CD4-positive, alpha-beta T cell (primary cell): ENCODE measurements at regions not wholly inside any gene's neighbourhood (a gene's known extent, or its start where the extent isn't known, plus 50 kb on each side); places are given as distances from the start of the nearest gene placed in this dataset.

Experiments used
- ATAC-seq: fragments of 200-7000 bp; cut with Tn5 transposase; one replicate; pipeline ENCODE4 v1.10.0; 2022; ENCODE audit warnings: mild to moderate bottlenecking; ENCODE audit not compliant: poor library complexity
- CTCF ChIA-PET: fragments of 350-600 bp; sonication (Branson Sonifier 250); formaldehyde crosslinking; loops from one replicate; lab custom pipeline; 2021; ENCODE audit warnings: antibody characterized with exemption, inconsistent platforms; lab: Charles Lee
- POLR2A ChIA-PET: fragments of 350-600 bp; sonication (Branson Sonifier 250); formaldehyde crosslinking; loops from one replicate; lab custom pipeline; 2021; ENCODE audit warnings: antibody characterized with exemption, inconsistent platforms; lab: Charles Lee
- DNase-seq, 14 experiments: peaks; one replicate each; pipeline ENCODE4 v3.0.0-alpha.2; 2013 to 2020; ENCODE audit warnings: mixed read lengths in 2 of 14
- H3K27ac ChIP-seq, 2 donors: one replicate each; pipeline versions ENCODE4 v1.5.1 to v1.7.0; 2013; ENCODE audit warnings: low read length in 2 of 2, low read depth in 1 of 2, mild to moderate bottlenecking in 1 of 2
- H3K27me3 ChIP-seq, 2 experiments: 1 replicate in 1 of 2; 2 replicates in 1 of 2; pipeline versions ENCODE4 v1.6.1 to v1.7.0; 2013; ENCODE audit warnings: low read length in 2 of 2, control low read depth in 1 of 2, mild to moderate bottlenecking in 1 of 2, moderate library complexity in 1 of 2; ENCODE audit not compliant: insufficient read depth in 2 of 2, control insufficient read depth in 1 of 2
- H3K36me3 ChIP-seq: one replicate; pipeline ENCODE4 v1.6.1; 2013; ENCODE audit warnings: low read length, control low read depth; ENCODE audit not compliant: insufficient read depth
- H3K4me1 ChIP-seq: one replicate; pipeline ENCODE4 v1.6.1; 2013; ENCODE audit warnings: low read length, control low read depth; ENCODE audit not compliant: insufficient read depth
- H3K4me3 ChIP-seq: one replicate; pipeline ENCODE4 v1.5.1; 2013; ENCODE audit warnings: mild to moderate bottlenecking, low read length, moderate library complexity
- H3K9me3 ChIP-seq, 2 experiments: 1 replicate in 1 of 2; 2 replicates in 1 of 2; pipeline versions ENCODE4 v1.6.1 to v1.7.0; 2013; ENCODE audit warnings: low read length in 2 of 2, mild to moderate bottlenecking in 2 of 2, control low read depth in 1 of 2, moderate library complexity in 1 of 2; ENCODE audit not compliant: control insufficient read depth in 1 of 2, insufficient read depth in 1 of 2
- H3K27ac Mint-ChIP-seq: one replicate; pipeline ENCODE4 v1.8.0; 2020; ENCODE audit warnings: mixed read lengths
- H3K27me3 Mint-ChIP-seq: one replicate; pipeline ENCODE4 v1.8.0; 2021; ENCODE audit warnings: mixed read lengths
- H3K36me3 Mint-ChIP-seq: one replicate; pipeline ENCODE4 v1.8.0; 2021; ENCODE audit warnings: low read depth, mixed read lengths
- H3K4me1 Mint-ChIP-seq: one replicate; pipeline ENCODE4 v1.8.0; 2021; ENCODE audit warnings: low read depth, mixed read lengths
- H3K4me3 Mint-ChIP-seq: one replicate; pipeline ENCODE4 v1.8.0; 2020; ENCODE audit warnings: mild to moderate bottlenecking, mixed read lengths
- H3K9me3 Mint-ChIP-seq: one replicate; pipeline ENCODE4 v1.8.0; 2020; ENCODE audit warnings: mixed read lengths
- intact Hi-C, 2 experiments: fragments of 100-400 bp; cut with DNase I in 1 of 2; cut with micrococcal nuclease in 1 of 2; formaldehyde crosslinking; loops; one replicate each; pipeline versions ENCODE4 v1.15.1 to v1.9.0; 2023 to 2025; cut with DNase I, micrococcal nuclease
- TF ChIP-seq, protein P1 (sequence below): fragments of 200-600 bp; IDR thresholded peaks from one replicate; pipeline ENCODE4 v1.8.0; 2022; ENCODE audit warnings: antibody characterized with exemption, mild to moderate bottlenecking

DNA sequence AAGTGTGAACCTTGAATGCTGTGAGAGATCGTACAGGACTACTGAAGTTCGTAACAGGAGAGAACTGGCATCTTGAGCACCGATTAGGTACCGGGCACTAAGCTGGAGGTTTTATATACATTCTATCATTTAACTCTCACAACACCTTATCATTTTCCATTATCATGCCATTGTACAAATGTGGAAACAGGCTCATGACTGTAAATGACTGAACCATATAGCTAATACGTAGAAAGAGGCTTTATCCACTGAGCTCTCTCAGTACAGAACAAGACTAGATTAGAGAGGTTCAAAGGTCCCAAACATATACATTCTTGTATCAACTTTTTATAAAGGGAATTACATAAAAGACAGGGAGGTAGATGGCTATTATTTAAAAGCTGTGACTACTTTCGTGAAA is 130.6 kb downstream of the CEP57L1 start:
- no peaks in the 10 kb centered on the region for H3K9me3 Mint-ChIP-seq
- H3K27ac Mint-ChIP-seq, result no peak overlapping the region
- H3K9me3 ChIP-seq, result no peaks in the 10 kb centered on the region
- no peaks in the 10 kb centered on the region for H3K4me1 ChIP-seq
- intact Hi-C loops, result no loop called here
- no peaks in the 10 kb centered on the region for H3K36me3 ChIP-seq
- no peaks in the 10 kb centered on the region for H3K36me3 Mint-ChIP-seq
- TF ChIP-seq, protein P1, sequence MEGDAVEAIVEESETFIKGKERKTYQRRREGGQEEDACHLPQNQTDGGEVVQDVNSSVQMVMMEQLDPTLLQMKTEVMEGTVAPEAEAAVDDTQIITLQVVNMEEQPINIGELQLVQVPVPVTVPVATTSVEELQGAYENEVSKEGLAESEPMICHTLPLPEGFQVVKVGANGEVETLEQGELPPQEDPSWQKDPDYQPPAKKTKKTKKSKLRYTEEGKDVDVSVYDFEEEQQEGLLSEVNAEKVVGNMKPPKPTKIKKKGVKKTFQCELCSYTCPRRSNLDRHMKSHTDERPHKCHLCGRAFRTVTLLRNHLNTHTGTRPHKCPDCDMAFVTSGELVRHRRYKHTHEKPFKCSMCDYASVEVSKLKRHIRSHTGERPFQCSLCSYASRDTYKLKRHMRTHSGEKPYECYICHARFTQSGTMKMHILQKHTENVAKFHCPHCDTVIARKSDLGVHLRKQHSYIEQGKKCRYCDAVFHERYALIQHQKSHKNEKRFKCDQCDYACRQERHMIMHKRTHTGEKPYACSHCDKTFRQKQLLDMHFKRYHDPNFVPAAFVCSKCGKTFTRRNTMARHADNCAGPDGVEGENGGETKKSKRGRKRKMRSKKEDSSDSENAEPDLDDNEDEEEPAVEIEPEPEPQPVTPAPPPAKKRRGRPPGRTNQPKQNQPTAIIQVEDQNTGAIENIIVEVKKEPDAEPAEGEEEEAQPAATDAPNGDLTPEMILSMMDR, result no peak
- H3K4me1 Mint-ChIP-seq, result peaks cover 26% of the 10 kb centered on the region
- CTCF ChIA-PET, result no interaction called here
- DNase-seq, result no peak
- no peak overlapping the region for H3K27ac ChIP-seq
- no peaks in the 10 kb centered on the region for H3K27me3 Mint-ChIP-seq
- ATAC-seq, result no peak
- H3K4me3 ChIP-seq, result no peak overlapping the region
- H3K4me3 Mint-ChIP-seq, result no peak overlapping the region
- POLR2A ChIA-PET, result no interaction called here
- no peaks in the 10 kb centered on the region for H3K27me3 ChIP-seq

GRCh38 chr6:109224994-109225393 is 129.7 kb downstream of the CEP57L1 start:
- no peak for DNase-seq
- Histone ChIP-seq H3K36me3 (no peaks in the 10 kb centered on the region), H3K27me3 (no peaks in the 10 kb centered on the region), H3K27ac (no peak overlapping the region), H3K4me3 (no peak overlapping the region), H3K4me1 (no peaks in the 10 kb centered on the region), H3K9me3 (no peaks in the 10 kb centered on the region)
- Mint-ChIP-seq H3K27me3 (no peaks in the 10 kb centered on the region), H3K4me3 (no peak overlapping the region), H3K9me3 (no peaks in the 10 kb centered on the region), H3K36me3 (no peaks in the 10 kb centered on the region), H3K4me1 (peaks cover 32% of the 10 kb centered on the region), H3K27ac (no peak overlapping the region)
- intact Hi-C loops, result no loop called here
- TF ChIP-seq, protein P1, result no peak
- POLR2A ChIA-PET, result no interaction called here
- CTCF ChIA-PET, result no interaction called here
- no peak for ATAC-seq

- Histone ChIP-seq H3K36me3 (no peaks in the 10 kb centered on the region), H3K4me1 (no peaks in the 10 kb centered on the region), H3K27me3 (no peaks in the 10 kb centered on the region), H3K4me3 (no peak overlapping the region), H3K9me3 (no peaks in the 10 kb centered on the region), H3K27ac (no peak overlapping the region)
- intact Hi-C loops, result no loop called here
- ATAC-seq (peak; percentile 21), DNase-seq (no peak)
- no peak overlapping the region for H3K4me3 Mint-ChIP-seq
- H3K4me1 Mint-ChIP-seq, result peaks cover 32% of the 10 kb centered on the region
- POLR2A ChIA-PET, result no interaction called here
- CTCF ChIA-PET, result no interaction called here
- H3K27me3 Mint-ChIP-seq, result no peaks in the 10 kb centered on the region
- H3K36me3 Mint-ChIP-seq, result no peaks in the 10 kb centered on the region
- TF ChIP-seq, protein P1, result no peak
- H3K27ac Mint-ChIP-seq, result no peak overlapping the region
- H3K9me3 Mint-ChIP-seq, result no peaks in the 10 kb centered on the region
These were observed 129.0 kb downstream of the CEP57L1 start for GRCh38 chr6:109224107-109224875.
